ENCODE measurements at regions not wholly inside any gene's neighbourhood (a gene's known extent, or its start where the extent isn't known, plus 50 kb on each side); places are given as distances from the start of the nearest gene placed in this dataset.

- no peaks in the 10 kb centered on the region for H4K20me1 ChIP-seq (ENCODE audit: insufficient read depth)
- TF ChIP-seq FOSL2 (IDR thresholded peaks at IDR 0.05; ENCODE audit: borderline replicate concordance, low read depth), result 0 out of 2 replicates have a peak, but pooled peaks have one; percentile 4
- 0 out of 2 replicates have a peak, but pooled peaks have one; percentile 27 for TF ChIP-seq PBX3 (IDR thresholded peaks at IDR 0.05)
- TF ChIP-seq YY1 (IDR thresholded peaks at IDR 0.05; ENCODE audit: low read depth), result no peak
- no peak overlapping the region for H3K4me3 ChIP-seq (ENCODE audit: low read depth in 2 of 2, low read length in 1 of 2)
- peaks cover 0 to 16% of the 10 kb centered on the region in 2 experiments for H3K36me3 ChIP-seq (replicated peaks in 1 of 2; ENCODE audit: control insufficient read depth in 1 of 2, insufficient read depth in 2 of 2, low read length in 1 of 2)
- peaks cover 13% of the 10 kb centered on the region; the same call in 1 of the 2 replicates for H3K9me3 ChIP-seq
- H3K79me2 ChIP-seq (ENCODE audit: insufficient read depth), result no peaks in the 10 kb centered on the region
- CTCF ChIA-PET, result interaction anchor here (0.8 kb wide), 1 partner anchor 53 kb away, joined by 3 read pairs; no protein-coding TSS in a partner anchor
- POLR2A ChIA-PET, result no interaction called here
- 6% methylated on average over 1 of the region's 1 CpG for WGBS (ENCODE audit: low lambda C conversion rate)
- peaks cover 12% of the 10 kb centered on the region for H3F3A ChIP-seq (replicated peaks; ENCODE audit: insufficient read depth)
- no peaks in the 10 kb centered on the region for H3K9me2 ChIP-seq
- H3K4me1 ChIP-seq (ENCODE audit: control insufficient read depth in 1 of 2, insufficient read depth in 2 of 2, low read depth in 1 of 2, low read length in 1 of 2), result peaks cover 0 to 10% of the 10 kb centered on the region in 2 experiments; a peak in 1 of 4 replicates
- no peaks in the 10 kb centered on the region for H3K27me3 ChIP-seq (ENCODE audit: insufficient read depth)
- H3K27ac ChIP-seq (ENCODE audit: low read depth in 2 of 2, low read length in 1 of 2), result peak overlapping the region in 1 of 2 experiments; percentile 70; a peak in 2 of 4 replicates
- H2AFZ ChIP-seq (ENCODE audit: low read depth), result peak overlapping the region; percentile 42; the same call in 1 of the 2 replicates
- H3K4me2 ChIP-seq, result 0 out of 2 replicates have a peak overlapping the region, but pooled peaks have one; percentile 39
- H3K9ac ChIP-seq, result peak overlapping the region; percentile 50
- no peak for DNase-seq
These were observed 141.9 kb downstream of the NPR3 start for GRCh38 chr5:32852976-32853375.

GRCh38 chr5:32854473-32854872 is 143.4 kb downstream of the NPR3 start:
- no peak for DNase-seq
- Histone ChIP-seq H3K4me1 (ENCODE audit: control insufficient read depth in 1 of 2, insufficient read depth in 2 of 2, low read depth in 1 of 2, low read length in 1 of 2) (peaks cover 0 to 10% of the 10 kb centered on the region in 2 experiments; a peak in 1 of 4 replicates), H3K4me3 (ENCODE audit: low read depth in 2 of 2, low read length in 1 of 2) (no peak overlapping the region), H3K79me2 (ENCODE audit: insufficient read depth) (no peaks in the 10 kb centered on the region), H3F3A (replicated peaks; ENCODE audit: insufficient read depth) (peaks cover 18% of the 10 kb centered on the region), H3K36me3 (replicated peaks in 1 of 2; ENCODE audit: control insufficient read depth in 1 of 2, insufficient read depth in 2 of 2, low read length in 1 of 2) (peaks cover 0 to 22% of the 10 kb centered on the region in 2 experiments), H3K4me2 (no peak overlapping the region), H4K20me1 (ENCODE audit: insufficient read depth) (no peaks in the 10 kb centered on the region), H3K9me3 (peaks cover 26% of the 10 kb centered on the region; the same call in 1 of the 2 replicates), H3K9me2 (no peaks in the 10 kb centered on the region), H2AFZ (ENCODE audit: low read depth) (no peak overlapping the region), H3K27ac (ENCODE audit: low read depth in 2 of 2, low read length in 1 of 2) (no peak overlapping the region), H3K9ac (no peak overlapping the region), H3K27me3 (ENCODE audit: insufficient read depth) (no peaks in the 10 kb centered on the region)
- ChIA-PET CTCF (no interaction called here), POLR2A (no interaction called here)
- TF ChIP-seq ELF1 (IDR thresholded peaks at IDR 0.05) (no peak), EZH2phosphoT487 (IDR thresholded peaks at IDR 0.05; ENCODE audit: borderline replicate concordance, low read depth) (no peak), NRF1 (IDR thresholded peaks at IDR 0.05; ENCODE audit: low read depth, low read length) (no peak), JUND (IDR thresholded peaks at IDR 0.05) (no peak), TEAD4 (IDR thresholded peaks at IDR 0.05; ENCODE audit: borderline replicate concordance, insufficient read depth) (no peak), PBX3 (IDR thresholded peaks at IDR 0.05) (no peak), MEF2A (IDR thresholded peaks at IDR 0.05; ENCODE audit: borderline replicate concordance, low read depth) (no peak), USF1 (IDR thresholded peaks at IDR 0.05; ENCODE audit: borderline replicate concordance, low read depth) (no peak), FOXM1 (IDR thresholded peaks at IDR 0.05; ENCODE audit: low read depth) (no peak), IRF3 (IDR thresholded peaks at IDR 0.05; ENCODE audit: low read depth, low read length) (no peak), FOSL2 (IDR thresholded peaks at IDR 0.05; ENCODE audit: borderline replicate concordance, low read depth) (no peak), GABPA (IDR thresholded peaks at IDR 0.05; ENCODE audit: low read depth) (no peak), GATA2 (CRISPR knock-in tag; IDR thresholded peaks at IDR 0.05) (no peak), NFIC (IDR thresholded peaks at IDR 0.05; ENCODE audit: borderline replicate concordance) (no peak), FOXJ3 (CRISPR knock-in tag; IDR thresholded peaks at IDR 0.05) (no peak)
